GM12878 (cell line): ENCODE measurements at regions not wholly inside any gene's neighbourhood (a gene's known extent, or its start where the extent isn't known, plus 50 kb on each side); places are given as distances from the start of the nearest gene placed in this dataset.

Source experiments
- ATAC-seq: fragments of 200-7000 bp; cut with Tn5 transposase; 3 replicates; pipeline ENCODE4 v1.9.1; 2020; ENCODE audit warnings: mild to moderate bottlenecking, moderate library complexity
- BruUV-seq: library from RNA; stranded (reverse); fragments of 400-500 nt; replicated peaks from 2 replicates; lab custom pipeline; 2021; lab: Mats Ljungman, UMichigan
- CTCF ChIA-PET: fragments of 300-600 bp; sonication (Branson Sonifier 250); formaldehyde crosslinking; extraction: SDS; loops from one replicate; lab custom pipeline; 2021; ENCODE audit warnings: inconsistent platforms; lab: Yijun Ruan, JAX
- POLR2A ChIA-PET: fragments of 350-600 bp; formaldehyde crosslinking; extraction: SDS; loops from one replicate; lab custom pipeline; 2021; ENCODE audit warnings: inconsistent platforms; lab: Charles Lee
- RAD21 ChIA-PET: fragments of 300-600 bp; sonication (Branson Sonifier 250); formaldehyde crosslinking; loops from one replicate; lab custom pipeline; 2023; ENCODE audit warnings: antibody characterized with exemption; ENCODE audit not compliant: unreplicated experiment; lab: Charles Lee
- SMC1A ChIA-PET: fragments of 300-600 bp; sonication (Branson Sonifier 250); formaldehyde crosslinking; loops from one replicate; lab custom pipeline; 2023; ENCODE audit not compliant: unreplicated experiment, uncharacterized antibody; lab: Charles Lee
- DNase-seq: peaks from one replicate; pipeline ENCODE4 v3.0.0-alpha.2; 2011; ENCODE audit warnings: low read depth, low spot score
- FAIRE-seq: peaks from 3 replicates; lab custom pipeline; 2011; peaks lifted over from hg19 to GRCh38; lab: Jason Lieb, UNC
- H2AFZ ChIP-seq: 2 replicates; pipeline ENCODE4 v1.6.0; 2011; ENCODE audit warnings: low read depth, low read length, control low read depth; ENCODE audit not compliant: control insufficient read depth
- H3K27ac ChIP-seq: 2 replicates; pipeline ENCODE4 v1.5.1; 2011; ENCODE audit warnings: control low read depth; ENCODE audit not compliant: control insufficient read depth, insufficient read depth
- H3K27me3 ChIP-seq, 2 experiments: replicated peaks in 1 of 2; 2 replicates each; pipeline versions ENCODE4 v1.6.0 to v1.6.1; 2011; ENCODE audit warnings: low read length in 1 of 2; ENCODE audit not compliant: control insufficient read depth in 2 of 2, insufficient read depth in 2 of 2
- H3K36me3 ChIP-seq, 2 experiments: 2 replicates each; pipeline ENCODE4 v1.5.1; 2011; ENCODE audit warnings: low read length in 1 of 2; ENCODE audit not compliant: control insufficient read depth in 2 of 2, insufficient read depth in 2 of 2
- H3K4me1 ChIP-seq: 2 replicates; pipeline ENCODE4 v1.6.1; 2011; ENCODE audit warnings: mild to moderate bottlenecking, low read length, moderate library complexity, mixed read lengths; ENCODE audit not compliant: control insufficient read depth, insufficient read depth
- H3K4me2 ChIP-seq: 2 replicates; pipeline ENCODE4 v1.6.0; 2011; ENCODE audit warnings: control low read depth; ENCODE audit not compliant: control insufficient read depth, insufficient read depth
- H3K4me3 ChIP-seq: fragments of 200-600 bp; sonication (generic); 2 replicates; pipeline ENCODE4 v1.5.1; 2016
- H3K79me2 ChIP-seq: 2 replicates; pipeline ENCODE4 v1.6.0; 2011; ENCODE audit warnings: low read length; ENCODE audit not compliant: control insufficient read depth, insufficient read depth
- H3K9ac ChIP-seq: 2 replicates; pipeline ENCODE4 v1.8.0; 2011; ENCODE audit warnings: low read length, control low read depth, mixed read lengths; ENCODE audit not compliant: control insufficient read depth, insufficient read depth
- H3K9me3 ChIP-seq: replicated peaks from 3 replicates; pipeline ENCODE4 v1.5.1; 2011; ENCODE audit warnings: mild to moderate bottlenecking, low read length; ENCODE audit not compliant: control insufficient read depth, insufficient read depth
- H4K20me1 ChIP-seq: 2 replicates; pipeline ENCODE4 v1.6.0; 2011; ENCODE audit not compliant: control insufficient read depth, insufficient read depth
- BMI1 ChIP-seq: fragments of 450-650 bp; IDR thresholded peaks from 2 replicates; pipeline ENCODE4 v1.6.1; 2016; ENCODE audit warnings: mild to moderate bottlenecking, moderate library complexity, borderline replicate concordance
- IKZF1 ChIP-seq: fragments of 450-650 bp; conservative IDR thresholded peaks from 2 replicates; pipeline ENCODE4 v1.6.1; 2017; ENCODE audit warnings: antibody characterized with exemption, mild to moderate bottlenecking
- IRF4 ChIP-seq: IDR thresholded peaks from 2 replicates; pipeline ENCODE4 v1.6.1; 2011; ENCODE audit warnings: low read depth, low read length
- MEF2A ChIP-seq: IDR thresholded peaks from 2 replicates; pipeline ENCODE4 v1.6.1; 2011; ENCODE audit warnings: low read depth, mild to moderate bottlenecking, low read length, moderate library complexity; ENCODE audit not compliant: insufficient read depth
- MTA3 ChIP-seq: IDR thresholded peaks from 2 replicates; pipeline ENCODE4 v1.6.1; 2012; ENCODE audit warnings: low read length, inconsistent platforms, borderline replicate concordance
- MXI1 ChIP-seq: fragments of 150-350 bp; IDR thresholded peaks from 2 replicates; pipeline ENCODE4 v1.6.1; 2011; ENCODE audit warnings: low read depth, mild to moderate bottlenecking, inconsistent platforms, low read length, improper control_type of control experiment
- NFYB ChIP-seq: IDR thresholded peaks from 2 replicates; pipeline ENCODE4 v1.6.1; 2011; ENCODE audit warnings: low read depth, mild to moderate bottlenecking, low read length, improper control_type of control experiment, moderate library complexity; ENCODE audit not compliant: insufficient read depth
- PAX5 ChIP-seq: IDR thresholded peaks from 2 replicates; pipeline ENCODE4 v1.6.1; 2011; ENCODE audit warnings: low read depth, low read length, borderline replicate concordance
- RCOR1 ChIP-seq: conservative IDR thresholded peaks from 2 replicates; pipeline ENCODE4 v1.6.1; 2012; ENCODE audit warnings: low read depth, low read length, improper control_type of control experiment
- SMARCA5 ChIP-seq: fragments of 450-650 bp; IDR thresholded peaks from 2 replicates; pipeline ENCODE4 v1.6.1; 2017; ENCODE audit warnings: mild to moderate bottlenecking
- ZNF207 ChIP-seq: fragments of 450-650 bp; IDR thresholded peaks from 2 replicates; pipeline ENCODE4 v1.6.1; 2014; ENCODE audit warnings: antibody characterized with exemption, mild to moderate bottlenecking, borderline replicate concordance
- ZNF217 ChIP-seq: fragments of 450-650 bp; IDR thresholded peaks from 2 replicates; pipeline ENCODE4 v1.6.1; 2017; ENCODE audit warnings: antibody characterized with exemption, mild to moderate bottlenecking
- ZNF622 ChIP-seq: fragments of 450-650 bp; IDR thresholded peaks from 2 replicates; pipeline ENCODE4 v1.6.1; 2017; ENCODE audit warnings: mild to moderate bottlenecking, inconsistent platforms
- WGBS: methylation state at CpG from one replicate; pipeline ENCODE4 v1.1.6; 2016; ENCODE audit warnings: low lambda C conversion rate; ENCODE audit not compliant: insufficient replicate concordance, insufficient coverage; ENCODE audit errors: missing lambda C conversion rate; 5-methylcytosine and 5-hydroxymethylcytosine counted together
- in situ Hi-C: fragments of 300-500 bp; cut with MboI; formaldehyde crosslinking; loops from 9 replicates; pipeline ENCODE4 v1.14.3; 2018; ENCODE audit warnings: mixed read lengths
- intact Hi-C: fragments of 100-400 bp; cut with micrococcal nuclease; formaldehyde crosslinking; loops from one replicate; pipeline ENCODE4 v1.14.2; 2022; ENCODE audit not compliant: unreplicated experiment
- TF ChIP-seq, protein P1 (sequence below): fragments of 450-650 bp; IDR thresholded peaks from 2 replicates; pipeline ENCODE4 v1.6.1; 2017; ENCODE audit warnings: mild to moderate bottlenecking, moderate library complexity

DNA sequence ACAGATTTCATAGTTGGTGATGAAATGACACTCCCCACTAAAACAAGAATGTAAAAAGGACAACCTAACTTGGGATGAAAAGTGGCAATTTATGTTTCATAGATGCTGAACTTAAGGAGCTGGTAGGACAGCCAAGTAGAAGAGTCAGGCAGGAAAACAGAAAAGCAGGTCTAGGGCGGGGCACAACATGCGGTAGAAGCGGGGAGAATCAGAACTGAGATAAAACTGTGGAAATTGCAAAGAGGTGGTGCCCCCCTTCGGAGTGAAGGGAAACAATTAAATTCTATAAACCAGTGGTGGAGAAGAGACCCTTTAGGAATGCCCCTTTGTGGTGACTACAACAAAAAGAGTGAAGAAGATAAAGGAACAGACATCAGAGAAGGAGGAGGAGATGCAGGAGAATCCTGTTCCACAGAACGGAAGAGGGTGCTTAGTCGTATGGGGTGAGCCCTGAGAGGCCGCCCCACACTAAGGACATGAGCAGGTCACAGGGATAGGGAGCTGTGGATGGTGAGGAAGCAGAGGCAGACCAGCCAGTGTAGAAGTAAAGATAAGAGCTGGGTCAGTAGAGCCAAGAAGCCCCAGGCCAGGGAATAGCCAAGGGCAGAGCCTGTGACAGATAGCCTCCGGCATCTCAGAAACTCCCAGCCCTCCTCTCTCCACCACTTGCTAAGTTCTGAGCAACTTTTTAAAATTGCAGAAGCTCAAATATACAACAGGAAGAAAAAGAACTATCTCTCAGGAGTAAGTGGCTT, 100.3 kb upstream of the DOCK9 start:
- CTCF ChIA-PET: no interaction called here
- POLR2A ChIA-PET: no interaction called here
- BruUV-seq: no TSS peak

More for the DNA sequence above, 100.3 kb upstream of the DOCK9 start:
- ATAC-seq (no peak), FAIRE-seq (no peak)
- 71% methylated on average over 8 of the region's 8 CpGs for WGBS
- in situ Hi-C loops (no loop called here), intact Hi-C loops (no loop called here)
- no peaks in the 10 kb centered on the region for H4K20me1 ChIP-seq
- RAD21 ChIA-PET: no interaction called here
- SMC1A ChIA-PET: no interaction called here
- H3K4me3 ChIP-seq: no peak overlapping the region
- no peak overlapping the region for H3K4me2 ChIP-seq
- H3K9ac ChIP-seq: no peak overlapping the region
- TF ChIP-seq ZNF207 (no peak), MXI1 (no peak), ZNF217 (no peak), RCOR1 (no peak), MEF2A (no peak), IRF4 (no peak), ZNF622 (no peak), SMARCA5 (no peak), BMI1 (no peak), NFYB (no peak), IKZF1 (no peak), PAX5 (no peak), MTA3 (no peak)
- TF ChIP-seq, protein P1, sequence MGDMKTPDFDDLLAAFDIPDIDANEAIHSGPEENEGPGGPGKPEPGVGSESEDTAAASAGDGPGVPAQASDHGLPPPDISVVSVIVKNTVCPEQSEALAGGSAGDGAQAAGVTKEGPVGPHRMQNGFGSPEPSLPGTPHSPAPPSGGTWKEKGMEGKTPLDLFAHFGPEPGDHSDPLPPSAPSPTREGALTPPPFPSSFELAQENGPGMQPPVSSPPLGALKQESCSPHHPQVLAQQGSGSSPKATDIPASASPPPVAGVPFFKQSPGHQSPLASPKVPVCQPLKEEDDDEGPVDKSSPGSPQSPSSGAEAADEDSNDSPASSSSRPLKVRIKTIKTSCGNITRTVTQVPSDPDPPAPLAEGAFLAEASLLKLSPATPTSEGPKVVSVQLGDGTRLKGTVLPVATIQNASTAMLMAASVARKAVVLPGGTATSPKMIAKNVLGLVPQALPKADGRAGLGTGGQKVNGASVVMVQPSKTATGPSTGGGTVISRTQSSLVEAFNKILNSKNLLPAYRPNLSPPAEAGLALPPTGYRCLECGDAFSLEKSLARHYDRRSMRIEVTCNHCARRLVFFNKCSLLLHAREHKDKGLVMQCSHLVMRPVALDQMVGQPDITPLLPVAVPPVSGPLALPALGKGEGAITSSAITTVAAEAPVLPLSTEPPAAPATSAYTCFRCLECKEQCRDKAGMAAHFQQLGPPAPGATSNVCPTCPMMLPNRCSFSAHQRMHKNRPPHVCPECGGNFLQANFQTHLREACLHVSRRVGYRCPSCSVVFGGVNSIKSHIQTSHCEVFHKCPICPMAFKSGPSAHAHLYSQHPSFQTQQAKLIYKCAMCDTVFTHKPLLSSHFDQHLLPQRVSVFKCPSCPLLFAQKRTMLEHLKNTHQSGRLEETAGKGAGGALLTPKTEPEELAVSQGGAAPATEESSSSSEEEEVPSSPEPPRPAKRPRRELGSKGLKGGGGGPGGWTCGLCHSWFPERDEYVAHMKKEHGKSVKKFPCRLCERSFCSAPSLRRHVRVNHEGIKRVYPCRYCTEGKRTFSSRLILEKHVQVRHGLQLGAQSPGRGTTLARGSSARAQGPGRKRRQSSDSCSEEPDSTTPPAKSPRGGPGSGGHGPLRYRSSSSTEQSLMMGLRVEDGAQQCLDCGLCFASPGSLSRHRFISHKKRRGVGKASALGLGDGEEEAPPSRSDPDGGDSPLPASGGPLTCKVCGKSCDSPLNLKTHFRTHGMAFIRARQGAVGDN: no peak
- TF ChIP-seq, all 136 proteins: peak for 0
- no peaks in the 10 kb centered on the region for H3K36me3 ChIP-seq
- no peaks in the 10 kb centered on the region for H3K27me3 ChIP-seq
- H3K27ac ChIP-seq: no peak overlapping the region
- no peak overlapping the region for H2AFZ ChIP-seq
- DNase-seq: no peak
- peaks cover 10% of the 10 kb centered on the region; the same call in 2 of the 3 replicates for H3K9me3 ChIP-seq
- peaks cover 4% of the 10 kb centered on the region; the same call in 1 of the 2 replicates for H3K4me1 ChIP-seq
- H3K79me2 ChIP-seq: no peaks in the 10 kb centered on the region
